ENCODE measurements at regions not wholly inside any gene's neighbourhood (a gene's known extent, or its start where the extent isn't known, plus 50 kb on each side); places are given as distances from the start of the nearest gene placed in this dataset.

GRCh38 chr1:4404854-4405590 lies 249.4 kb upstream of the AJAP1 start:
- DNase-seq, result no peak

- no peak for DNase-seq
Observed at GRCh38 chr1:4407851-4408250, 246.6 kb upstream of the AJAP1 start.

GRCh38 chr1:4408380-4408779 lies 246.0 kb upstream of the AJAP1 start:
- DNase-seq, result no peak

GRCh38 chr1:4411862-4412261 lies 242.5 kb upstream of the AJAP1 start:
- DNase-seq, result no peak

- no peak for DNase-seq
Observed at GRCh38 chr1:4415476-4415875, 238.9 kb upstream of the AJAP1 start.

GRCh38 chr1:4416189-4416588 lies 238.2 kb upstream of the AJAP1 start:
- no peak for DNase-seq

GRCh38 chr1:4418021-4418420 lies 236.4 kb upstream of the AJAP1 start:
- DNase-seq, result no peak

- DNase-seq, result no peak
Observed at GRCh38 chr1:4421986-4422385, 232.4 kb upstream of the AJAP1 start.

- DNase-seq, result no peak
Observed at GRCh38 chr1:4422504-4423289, 231.7 kb upstream of the AJAP1 start.

GRCh38 chr1:4424254-4424653 lies 230.2 kb upstream of the AJAP1 start:
- DNase-seq, result no peak

- no peak for DNase-seq
Observed at GRCh38 chr1:4424766-4425165, 229.6 kb upstream of the AJAP1 start.

- no peak for DNase-seq
Observed at GRCh38 chr1:4425892-4426291, 228.5 kb upstream of the AJAP1 start.

- DNase-seq, result no peak
Observed at GRCh38 chr1:4428711-4429110, 225.7 kb upstream of the AJAP1 start.

- DNase-seq, result no peak
Observed at GRCh38 chr1:4430406-4431365, 223.7 kb upstream of the AJAP1 start.

- DNase-seq, result no peak
Observed at GRCh38 chr1:4431491-4431890, 222.9 kb upstream of the AJAP1 start.

- DNase-seq, result no peak
Observed at GRCh38 chr1:4433075-4433474, 221.3 kb upstream of the AJAP1 start.

- DNase-seq, result no peak
Observed at GRCh38 chr1:4444086-4444485, 210.3 kb upstream of the AJAP1 start.

- DNase-seq, result no peak
Observed at GRCh38 chr1:4447778-4448420, 206.5 kb upstream of the AJAP1 start.

- no peak for DNase-seq
Observed at GRCh38 chr1:4449972-4450371, 204.4 kb upstream of the AJAP1 start.

GRCh38 chr1:4452701-4453100 lies 201.7 kb upstream of the AJAP1 start:
- DNase-seq, result no peak

- DNase-seq, result no peak
Observed at GRCh38 chr1:4460052-4460451, 194.4 kb upstream of the AJAP1 start.

- no peak for DNase-seq
Observed at GRCh38 chr1:4460651-4461050, 193.8 kb upstream of the AJAP1 start.
